DOHH2 (cell line): ENCODE measurements at regions not wholly inside any gene's neighbourhood (a gene's known extent, or its start where the extent isn't known, plus 50 kb on each side); places are given as distances from the start of the nearest gene placed in this dataset.

Source experiments
- H3F3A ChIP-seq: fragments of 200-600 bp; sonication (generic), shearing (Covaris generic); 2 replicates; pipeline ENCODE4 v1.6.0; 2016; ENCODE audit warnings: antibody characterized with exemption, mild to moderate bottlenecking; ENCODE audit not compliant: control insufficient read depth, insufficient read depth
- H3K27ac ChIP-seq: fragments of 200-600 bp; sonication (generic); 2 replicates; pipeline ENCODE4 v1.5.1; 2014; ENCODE audit warnings: low read depth, mild to moderate bottlenecking, low read length, moderate library complexity
- H3K27me3 ChIP-seq: fragments of 200-600 bp; sonication (generic); 2 replicates; pipeline ENCODE4 v1.6.1; 2014; ENCODE audit warnings: mild to moderate bottlenecking, low read length, mixed read lengths; ENCODE audit not compliant: control insufficient read depth
- H3K36me3 ChIP-seq: fragments of 200-600 bp; sonication (generic); 2 replicates; pipeline ENCODE4 v1.6.1; 2014; ENCODE audit warnings: mild to moderate bottlenecking, low read length, moderate library complexity, mixed read lengths; ENCODE audit not compliant: control insufficient read depth
- H3K4me1 ChIP-seq: fragments of 200-600 bp; sonication (generic); 2 replicates; pipeline ENCODE4 v1.6.1; 2014; ENCODE audit warnings: mild to moderate bottlenecking, low read length, mixed read lengths; ENCODE audit not compliant: control insufficient read depth
- H3K4me2 ChIP-seq: fragments of 200-600 bp; sonication (generic); 2 replicates; pipeline ENCODE4 v1.6.0; 2014; ENCODE audit warnings: mild to moderate bottlenecking, low read length, moderate library complexity
- H3K4me3 ChIP-seq: fragments of 200-600 bp; sonication (generic); 2 replicates; pipeline ENCODE4 v1.5.1; 2014; ENCODE audit warnings: mild to moderate bottlenecking, low read length, mixed read lengths
- H3K79me2 ChIP-seq: fragments of 200-600 bp; sonication (generic); 2 replicates; pipeline ENCODE4 v1.6.1; 2014; ENCODE audit warnings: mild to moderate bottlenecking, low read length, mixed read lengths; ENCODE audit not compliant: control insufficient read depth
- H3K9me2 ChIP-seq: fragments of 200-600 bp; sonication (generic); replicated peaks from 2 replicates; pipeline ENCODE4 v1.6.1; 2014; ENCODE audit warnings: mild to moderate bottlenecking, low read length, mixed read lengths; ENCODE audit not compliant: control insufficient read depth
- H3K9me3 ChIP-seq: fragments of 200-600 bp; sonication (generic); 2 replicates; pipeline ENCODE4 v1.6.1; 2014; ENCODE audit warnings: antibody characterized with exemption, low read length, mixed read lengths; ENCODE audit not compliant: control insufficient read depth, insufficient read depth
- H4K20me1 ChIP-seq: fragments of 200-600 bp; sonication (generic); 2 replicates; pipeline ENCODE4 v1.6.0; 2014; ENCODE audit warnings: low read depth, mild to moderate bottlenecking, antibody characterized with exemption, low read length, moderate library complexity; ENCODE audit not compliant: control insufficient read depth, insufficient read depth
- CTCF ChIP-seq: fragments of 200-600 bp; sonication (generic); IDR thresholded peaks from one replicate; pipeline ENCODE4 v1.5.1; 2014; ENCODE audit warnings: antibody characterized with exemption, mild to moderate bottlenecking, low read depth, low read length; ENCODE audit not compliant: poor library complexity, severe bottlenecking
- EZH2phosphoT487 ChIP-seq: fragments of 200-600 bp; sonication (generic); IDR thresholded peaks from 2 replicates; pipeline ENCODE4 v1.6.1; 2017; ENCODE audit warnings: borderline replicate concordance, mild to moderate bottlenecking, antibody characterized with exemption, low read length, moderate library complexity, mixed read lengths

- Histone ChIP-seq H4K20me1 (no peaks in the 10 kb centered on the region), H3K27ac (no peak overlapping the region), H3K4me1 (no peaks in the 10 kb centered on the region), H3K4me2 (no peak overlapping the region), H3K9me3 (no peaks in the 10 kb centered on the region), H3K27me3 (no peaks in the 10 kb centered on the region), H3K79me2 (no peaks in the 10 kb centered on the region), H3F3A (no peaks in the 10 kb centered on the region), H3K4me3 (no peak overlapping the region), H3K9me2 (no peaks in the 10 kb centered on the region), H3K36me3 (no peaks in the 10 kb centered on the region)
- TF ChIP-seq EZH2phosphoT487 (no peak), CTCF (no peak)
These were observed 288.4 kb downstream of the CLIC5 start for GRCh38 chr6:45727228-45727627.

GRCh38 chr6:45726444-45726843, 289.2 kb downstream of the CLIC5 start:
- H3K36me3 ChIP-seq = no peaks in the 10 kb centered on the region
- no peaks in the 10 kb centered on the region for H4K20me1 ChIP-seq
- TF ChIP-seq CTCF = no peak
- no peak for TF ChIP-seq EZH2phosphoT487
- H3K4me3 ChIP-seq = no peak overlapping the region
- H3K9me3 ChIP-seq = no peaks in the 10 kb centered on the region
- no peaks in the 10 kb centered on the region for H3K79me2 ChIP-seq
- no peak overlapping the region for H3K27ac ChIP-seq
- H3K27me3 ChIP-seq = no peaks in the 10 kb centered on the region
- no peak overlapping the region for H3K4me2 ChIP-seq
- no peaks in the 10 kb centered on the region for H3F3A ChIP-seq
- H3K4me1 ChIP-seq = no peaks in the 10 kb centered on the region
- H3K9me2 ChIP-seq = no peaks in the 10 kb centered on the region

GRCh38 chr6:45724511-45724910, 291.1 kb downstream of the CLIC5 start:
- H3K9me3 ChIP-seq = no peaks in the 10 kb centered on the region
- no peak overlapping the region for H3K27ac ChIP-seq
- H3K4me1 ChIP-seq = no peaks in the 10 kb centered on the region
- no peaks in the 10 kb centered on the region for H3K79me2 ChIP-seq
- no peak for TF ChIP-seq CTCF
- no peak for TF ChIP-seq EZH2phosphoT487
- H4K20me1 ChIP-seq = no peaks in the 10 kb centered on the region
- H3K36me3 ChIP-seq = no peaks in the 10 kb centered on the region
- no peaks in the 10 kb centered on the region for H3F3A ChIP-seq
- H3K9me2 ChIP-seq = no peaks in the 10 kb centered on the region
- no peak overlapping the region for H3K4me3 ChIP-seq
- H3K27me3 ChIP-seq = no peaks in the 10 kb centered on the region
- no peak overlapping the region for H3K4me2 ChIP-seq

GRCh38 chr6:45724027-45724426, 291.6 kb downstream of the CLIC5 start:
- no peaks in the 10 kb centered on the region for H3K27me3 ChIP-seq
- H3K27ac ChIP-seq = no peak overlapping the region
- no peaks in the 10 kb centered on the region for H3K36me3 ChIP-seq
- H3K79me2 ChIP-seq = no peaks in the 10 kb centered on the region
- H3K4me3 ChIP-seq = no peak overlapping the region
- H4K20me1 ChIP-seq = no peaks in the 10 kb centered on the region
- H3K9me2 ChIP-seq = no peaks in the 10 kb centered on the region
- no peaks in the 10 kb centered on the region for H3F3A ChIP-seq
- H3K9me3 ChIP-seq = no peaks in the 10 kb centered on the region
- H3K4me2 ChIP-seq = no peak overlapping the region
- TF ChIP-seq CTCF (no peak), EZH2phosphoT487 (no peak)
- no peaks in the 10 kb centered on the region for H3K4me1 ChIP-seq
